Keratinocyte (primary cell): ENCODE measurements at regions not wholly inside any gene's neighbourhood (a gene's known extent, or its start where the extent isn't known, plus 50 kb on each side); places are given as distances from the start of the nearest gene placed in this dataset.

Experiments used
- DNase-seq: peaks from one replicate; pipeline ENCODE4 v3.0.0-alpha.2; 2011; ENCODE audit warnings: low read depth, missing footprints, low spot score
- FAIRE-seq: peaks from 2 replicates; lab custom pipeline; 2011; peaks lifted over from hg19 to GRCh38; lab: Jason Lieb, UNC
- H2AFZ ChIP-seq: 2 replicates; pipeline ENCODE4 v1.6.0; 2012; ENCODE audit warnings: low read length, control low read depth, inconsistent platforms; ENCODE audit not compliant: control insufficient read depth
- H3K27ac ChIP-seq: 2 replicates; pipeline ENCODE4 v1.5.1; 2011; ENCODE audit warnings: low read length; ENCODE audit not compliant: control insufficient read depth, insufficient read depth
- H3K27me3 ChIP-seq: 3 replicates; pipeline ENCODE4 v1.6.0; 2011; ENCODE audit warnings: low read length; ENCODE audit not compliant: control insufficient read depth, insufficient read depth; ENCODE audit errors: extremely low read depth
- H3K36me3 ChIP-seq, 2 experiments: 2 replicates in 1 of 2; 3 replicates in 1 of 2; pipeline ENCODE4 v1.5.1; 2011; ENCODE audit warnings: low read length in 2 of 2, mild to moderate bottlenecking in 1 of 2; ENCODE audit not compliant: control insufficient read depth in 2 of 2, insufficient read depth in 2 of 2; ENCODE audit errors: extremely low read depth in 1 of 2
- H3K4me1 ChIP-seq: 3 replicates; pipeline ENCODE4 v1.5.1; 2011; ENCODE audit warnings: low read length; ENCODE audit not compliant: control insufficient read depth, insufficient read depth; ENCODE audit errors: extremely low read depth
- H3K4me2 ChIP-seq: 3 replicates; pipeline ENCODE4 v1.6.0; 2011; ENCODE audit warnings: low read depth, low read length; ENCODE audit not compliant: control insufficient read depth, insufficient read depth; ENCODE audit errors: extremely low read depth
- H3K4me3 ChIP-seq, 3 experiments: fragments of 200-600 bp in 1 of 3; sonication (generic) in 1 of 3; 2 replicates in 2 of 3; 3 replicates in 1 of 3; pipeline ENCODE4 v1.5.1; 2011 to 2016; ENCODE audit warnings: low read length in 3 of 3, mild to moderate bottlenecking in 3 of 3, control low read depth in 2 of 3, inconsistent platforms in 1 of 3, low read depth in 1 of 3, mixed read lengths in 1 of 3, mixed run types in 1 of 3, moderate library complexity in 1 of 3; ENCODE audit not compliant: control insufficient read depth in 2 of 3, insufficient read depth in 2 of 3; ENCODE audit errors: extremely low read depth in 1 of 3
- H3K79me2 ChIP-seq: 2 replicates; pipeline ENCODE4 v1.6.0; 2012; ENCODE audit warnings: low read length; ENCODE audit not compliant: control insufficient read depth, insufficient read depth
- H3K9ac ChIP-seq: 3 replicates; pipeline ENCODE4 v1.6.0; 2011; ENCODE audit warnings: low read length; ENCODE audit not compliant: control insufficient read depth, insufficient read depth; ENCODE audit errors: extremely low read depth
- H3K9me1 ChIP-seq: 3 replicates; pipeline ENCODE4 v1.6.0; 2011; ENCODE audit warnings: low read length; ENCODE audit not compliant: control insufficient read depth, insufficient read depth; ENCODE audit errors: extremely low read depth
- H3K9me3 ChIP-seq: 2 replicates; pipeline ENCODE4 v1.5.1; 2012; ENCODE audit warnings: low read depth, low read length; ENCODE audit not compliant: control insufficient read depth
- H4K20me1 ChIP-seq: 3 replicates; pipeline ENCODE4 v1.6.0; 2011; ENCODE audit warnings: low read length; ENCODE audit not compliant: control insufficient read depth, insufficient read depth; ENCODE audit errors: extremely low read depth
- EZH2 ChIP-seq: IDR thresholded peaks from one replicate; pipeline ENCODE4 v1.6.1; 2012; ENCODE audit warnings: inconsistent platforms, mild to moderate bottlenecking, low read length, moderate library complexity
- dilution Hi-C: fragments of 300-500 bp; cut with MboI; formaldehyde crosslinking; loops from one replicate; pipeline ENCODE4 v1.7.0; 2020; ENCODE audit warnings: low sequenced_read_pairs; ENCODE audit not compliant: extremely low pct_ligation_motif_present
- TF ChIP-seq, protein P1 (sequence below), 3 experiments: IDR thresholded peaks in 1 of 3; conservative IDR thresholded peaks in 1 of 3; optimal IDR thresholded peaks in 1 of 3; 2 replicates in 2 of 3; 3 replicates in 1 of 3; pipeline versions ENCODE3 to v1.5.1; 2011; ENCODE audit warnings: low read length in 3 of 3, mild to moderate bottlenecking in 3 of 3, moderate library complexity in 2 of 3, control low read depth in 1 of 3, inconsistent platforms in 1 of 3; ENCODE audit not compliant: insufficient read depth in 2 of 3; ENCODE audit errors: extremely low read depth in 1 of 3

DNA sequence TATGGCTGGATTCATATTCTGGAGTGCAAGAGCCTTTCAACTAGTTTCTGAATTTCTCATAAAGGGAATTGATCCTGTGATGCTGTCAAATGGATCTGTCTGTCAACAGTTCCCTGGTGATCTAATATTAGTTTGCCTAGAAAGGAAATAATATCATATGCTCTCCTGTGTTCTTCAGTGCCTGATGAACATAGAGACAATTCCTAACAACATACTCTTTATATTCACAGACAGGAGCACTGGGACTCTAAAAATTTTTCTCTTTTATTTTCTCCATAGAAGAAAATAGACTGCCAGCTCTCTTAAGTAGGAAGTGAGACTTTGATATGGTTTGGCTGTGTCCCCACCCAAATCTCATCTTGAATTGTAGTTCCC is 259.7 kb downstream of the TMX3 start:
- Histone ChIP-seq H2AFZ (no peak overlapping the region), H3K9me3 (no peaks in the 10 kb centered on the region), H4K20me1 (no peaks in the 10 kb centered on the region), H3K27me3 (no peaks in the 10 kb centered on the region), H3K9ac (no peak overlapping the region), H3K9me1 (no peaks in the 10 kb centered on the region), H3K4me3 (no peak overlapping the region), H3K79me2 (no peaks in the 10 kb centered on the region), H3K36me3 (no peaks in the 10 kb centered on the region), H3K27ac (no peak overlapping the region), H3K4me1 (peaks cover 2% of the 10 kb centered on the region), H3K4me2 (no peak overlapping the region)
- DNase-seq = no peak
- dilution Hi-C loops = no loop called here
- no peak for FAIRE-seq
- TF ChIP-seq EZH2 = no peak
- TF ChIP-seq, protein P1, sequence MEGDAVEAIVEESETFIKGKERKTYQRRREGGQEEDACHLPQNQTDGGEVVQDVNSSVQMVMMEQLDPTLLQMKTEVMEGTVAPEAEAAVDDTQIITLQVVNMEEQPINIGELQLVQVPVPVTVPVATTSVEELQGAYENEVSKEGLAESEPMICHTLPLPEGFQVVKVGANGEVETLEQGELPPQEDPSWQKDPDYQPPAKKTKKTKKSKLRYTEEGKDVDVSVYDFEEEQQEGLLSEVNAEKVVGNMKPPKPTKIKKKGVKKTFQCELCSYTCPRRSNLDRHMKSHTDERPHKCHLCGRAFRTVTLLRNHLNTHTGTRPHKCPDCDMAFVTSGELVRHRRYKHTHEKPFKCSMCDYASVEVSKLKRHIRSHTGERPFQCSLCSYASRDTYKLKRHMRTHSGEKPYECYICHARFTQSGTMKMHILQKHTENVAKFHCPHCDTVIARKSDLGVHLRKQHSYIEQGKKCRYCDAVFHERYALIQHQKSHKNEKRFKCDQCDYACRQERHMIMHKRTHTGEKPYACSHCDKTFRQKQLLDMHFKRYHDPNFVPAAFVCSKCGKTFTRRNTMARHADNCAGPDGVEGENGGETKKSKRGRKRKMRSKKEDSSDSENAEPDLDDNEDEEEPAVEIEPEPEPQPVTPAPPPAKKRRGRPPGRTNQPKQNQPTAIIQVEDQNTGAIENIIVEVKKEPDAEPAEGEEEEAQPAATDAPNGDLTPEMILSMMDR (optimal IDR thresholded peaks at IDR 0.05 in 1 of 3, IDR thresholded peaks at IDR 0.05 in 1 of 3, conservative IDR thresholded peaks at IDR 0.05 in 1 of 3; ENCODE audit: extremely low read depth in 1 of 3, insufficient read depth in 2 of 3, low read length in 3 of 3) = no peak

DNA sequence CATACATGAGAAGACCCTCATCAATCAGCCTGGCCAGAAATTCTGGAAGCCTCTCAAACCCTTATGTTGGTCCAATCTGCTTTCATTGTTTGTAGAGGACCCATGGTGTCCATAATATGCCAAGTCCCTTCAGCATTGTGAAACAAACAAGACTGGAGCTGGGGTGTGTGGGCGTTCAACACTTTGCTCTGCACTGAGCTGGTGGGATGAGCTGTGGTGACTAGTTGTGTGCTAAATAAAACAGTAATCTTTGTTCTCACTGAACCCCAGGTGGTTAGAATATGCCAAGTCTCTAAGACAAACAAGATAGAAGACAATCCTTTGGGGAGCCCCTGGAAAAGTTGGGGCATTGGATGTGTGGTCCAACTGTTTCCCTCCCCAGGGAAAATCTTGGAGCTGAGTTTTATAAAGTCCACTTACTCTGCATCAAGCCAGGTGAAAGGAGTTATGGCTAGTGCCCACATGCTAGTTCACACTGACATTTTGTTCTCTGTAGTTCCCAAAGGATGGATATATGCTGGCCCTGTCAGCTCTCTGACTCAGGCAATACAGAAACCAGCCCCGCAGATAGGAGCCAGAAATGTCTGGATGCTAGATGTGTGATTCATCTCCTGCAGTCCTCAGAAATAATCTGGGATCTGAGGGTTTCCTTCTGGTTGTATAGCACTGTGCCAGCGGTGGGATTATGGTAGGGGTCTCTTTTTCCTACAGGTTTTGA is 260.2 kb downstream of the TMX3 start:
- no peaks in the 10 kb centered on the region for H3K9me3 ChIP-seq
- DNase-seq (no peak), FAIRE-seq (no peak)
- H3K9ac ChIP-seq = no peak overlapping the region
- H3K27me3 ChIP-seq = no peaks in the 10 kb centered on the region
- no peak overlapping the region for H3K4me3 ChIP-seq
- H3K36me3 ChIP-seq = no peaks in the 10 kb centered on the region
- TF ChIP-seq EZH2 = no peak
- TF ChIP-seq, protein P1 (optimal IDR thresholded peaks at IDR 0.05 in 1 of 3, IDR thresholded peaks at IDR 0.05 in 1 of 3, conservative IDR thresholded peaks at IDR 0.05 in 1 of 3; ENCODE audit: extremely low read depth in 1 of 3, insufficient read depth in 2 of 3, low read length in 3 of 3) = no peak
- dilution Hi-C loops = no loop called here
- H3K4me1 ChIP-seq = peaks cover 2% of the 10 kb centered on the region
- no peaks in the 10 kb centered on the region for H3K79me2 ChIP-seq
- no peak overlapping the region for H2AFZ ChIP-seq
- no peak overlapping the region for H3K4me2 ChIP-seq
- no peak overlapping the region for H3K27ac ChIP-seq
- no peaks in the 10 kb centered on the region for H3K9me1 ChIP-seq
- no peaks in the 10 kb centered on the region for H4K20me1 ChIP-seq
